Small intestine (tissue), 7 donors: ENCODE measurements at regions not wholly inside any gene's neighbourhood (a gene's known extent, or its start where the extent isn't known, plus 50 kb on each side); places are given as distances from the start of the nearest gene placed in this dataset.
"Not testable (repeated sequence)": the region's sequence is repeated elsewhere in the genome, so short reads cannot be mapped to it uniquely, and the experiment has no call there.

Experiments used
- DNase-seq, 2 donors: peaks; one replicate each; pipeline versions ENCODE4 v3.0.0 to v3.0.0-alpha.2; 2013
- FAIRE-seq: peaks from 2 replicates; lab custom pipeline; 2012; peaks lifted over from hg19 to GRCh38; lab: Jason Lieb, UNC
- H3K27ac ChIP-seq, 3 donors: one replicate each; pipeline ENCODE4 v1.5.1; 2013; ENCODE audit warnings: low read length in 2 of 3, mild to moderate bottlenecking in 2 of 3, control low read depth in 1 of 3, inconsistent platforms in 1 of 3, low read depth in 1 of 3, moderate library complexity in 1 of 3
- H3K27me3 ChIP-seq, 3 donors: one replicate each; pipeline ENCODE4 v1.6.1; 2013; ENCODE audit warnings: low read length in 3 of 3, inconsistent platforms in 1 of 3; ENCODE audit not compliant: control insufficient read depth in 3 of 3, insufficient read depth in 3 of 3
- H3K36me3 ChIP-seq, 3 donors: one replicate each; pipeline ENCODE4 v1.6.1; 2013; ENCODE audit warnings: low read length in 3 of 3, inconsistent platforms in 1 of 3, low read depth in 1 of 3, mild to moderate bottlenecking in 1 of 3, moderate library complexity in 1 of 3; ENCODE audit not compliant: control insufficient read depth in 3 of 3, insufficient read depth in 2 of 3
- H3K4me1 ChIP-seq, 3 donors: one replicate each; pipeline ENCODE4 v1.6.1; 2013; ENCODE audit warnings: low read length in 2 of 3, inconsistent platforms in 1 of 3, low read depth in 1 of 3, mild to moderate bottlenecking in 1 of 3, moderate library complexity in 1 of 3; ENCODE audit not compliant: control insufficient read depth in 3 of 3, insufficient read depth in 2 of 3
- H3K4me3 ChIP-seq, 3 donors: one replicate each; pipeline ENCODE4 v1.5.1; 2013; ENCODE audit warnings: low read length in 3 of 3, control low read depth in 1 of 3, inconsistent platforms in 1 of 3, low read depth in 1 of 3, mild to moderate bottlenecking in 1 of 3, moderate library complexity in 1 of 3
- H3K9me3 ChIP-seq, 2 donors: one replicate each; pipeline ENCODE4 v1.6.1; 2013; ENCODE audit warnings: low read depth in 1 of 2, low read length in 1 of 2; ENCODE audit not compliant: control insufficient read depth in 2 of 2, insufficient read depth in 1 of 2
- WGBS, 3 donors: extraction: QIAGEN DNeasy Blood & Tissue Kit; methylation state at CpG; one replicate each; pipeline ENCODE4 v1.1.7; 2013; 5-methylcytosine and 5-hydroxymethylcytosine counted together
- donor health status: healthy with polysubstance abuse.
- donor health status: control.
- donor health status: control.
- donor health status: Bipolar disorder and iron deficiency.
- donor health status: healthy.

GRCh38 chr9:64499541-64499940 is 785.5 kb downstream of the FOXD4L5 start:
- not testable (repeated sequence) for H3K36me3 ChIP-seq, H3K4me3 ChIP-seq, H3K27me3 ChIP-seq, DNase-seq, H3K9me3 ChIP-seq, FAIRE-seq, H3K27ac ChIP-seq, H3K4me1 ChIP-seq
- WGBS, 3 donors: 91 to 94% (median 91%) methylated on average over 12 to 16 of the region's 16 CpGs

DNA sequence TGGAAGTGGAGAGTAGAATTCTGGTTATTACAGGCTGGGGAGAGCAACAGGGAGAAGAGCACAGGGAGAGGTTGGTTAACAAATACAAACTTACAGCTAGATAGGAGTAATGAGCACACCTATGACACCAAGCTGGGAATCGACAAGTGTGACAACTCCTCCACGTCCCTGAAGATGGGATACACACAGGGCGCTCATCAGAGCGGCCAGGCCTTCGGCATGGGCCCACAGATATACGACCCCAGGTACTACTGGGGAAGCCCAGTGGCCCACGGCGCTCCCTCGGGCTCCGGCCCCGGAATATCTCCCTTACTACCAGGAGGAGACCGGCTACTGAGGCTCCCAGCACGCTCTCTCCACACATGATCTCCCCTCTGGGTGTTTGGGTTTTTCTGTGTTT is 786.6 kb downstream of the FOXD4L5 start:
- not testable (repeated sequence) for FAIRE-seq
- 84 to 90% (median 85%) methylated on average over 5 to 12 of the region's 13 CpGs for WGBS, 3 donors

GRCh38 chr9:64488544-64488943 is 796.5 kb downstream of the FOXD4L5 start:
- DNase-seq, H3K4me3 ChIP-seq, FAIRE-seq, H3K4me1 ChIP-seq, H3K27me3 ChIP-seq, H3K27ac ChIP-seq, H3K9me3 ChIP-seq, H3K36me3 ChIP-seq: not testable (repeated sequence)
- WGBS, 3 donors: 87 to 88% (median 88%) methylated on average over 32 of the region's 32 CpGs

More for the DNA sequence above, 786.6 kb downstream of the FOXD4L5 start:
- not testable (repeated sequence) for H3K9me3 ChIP-seq, H3K27me3 ChIP-seq, H3K4me1 ChIP-seq, H3K4me3 ChIP-seq, H3K27ac ChIP-seq, DNase-seq, H3K36me3 ChIP-seq

GRCh38 chr9:64486067-64486466 is 798.9 kb downstream of the FOXD4L5 start:
- not testable (repeated sequence) for FAIRE-seq, H3K9me3 ChIP-seq, H3K36me3 ChIP-seq, H3K27ac ChIP-seq, H3K4me1 ChIP-seq, DNase-seq, H3K27me3 ChIP-seq, H3K4me3 ChIP-seq
- 94 to 95% (median 95%) methylated on average over 7 to 9 of the region's 15 CpGs for WGBS, 3 donors

GRCh38 chr9:64479095-64479494 is 805.9 kb downstream of the FOXD4L5 start:
- H3K4me3 ChIP-seq, H3K27ac ChIP-seq, H3K4me1 ChIP-seq, H3K9me3 ChIP-seq, DNase-seq, H3K36me3 ChIP-seq, H3K27me3 ChIP-seq, FAIRE-seq: not testable (repeated sequence)
- 18 to 33% (median 33%) methylated on average over 3 of the region's 3 CpGs for WGBS, 3 donors

- FAIRE-seq, H3K4me3 ChIP-seq, H3K27me3 ChIP-seq, DNase-seq, H3K36me3 ChIP-seq, H3K4me1 ChIP-seq, H3K27ac ChIP-seq, H3K9me3 ChIP-seq: not testable (repeated sequence)
- 13 to 21% (median 13%) methylated on average over 1 of the region's 8 CpGs for WGBS, 3 donors
Observed at GRCh38 chr9:64468943-64469342, 816.1 kb downstream of the FOXD4L5 start.

DNA sequence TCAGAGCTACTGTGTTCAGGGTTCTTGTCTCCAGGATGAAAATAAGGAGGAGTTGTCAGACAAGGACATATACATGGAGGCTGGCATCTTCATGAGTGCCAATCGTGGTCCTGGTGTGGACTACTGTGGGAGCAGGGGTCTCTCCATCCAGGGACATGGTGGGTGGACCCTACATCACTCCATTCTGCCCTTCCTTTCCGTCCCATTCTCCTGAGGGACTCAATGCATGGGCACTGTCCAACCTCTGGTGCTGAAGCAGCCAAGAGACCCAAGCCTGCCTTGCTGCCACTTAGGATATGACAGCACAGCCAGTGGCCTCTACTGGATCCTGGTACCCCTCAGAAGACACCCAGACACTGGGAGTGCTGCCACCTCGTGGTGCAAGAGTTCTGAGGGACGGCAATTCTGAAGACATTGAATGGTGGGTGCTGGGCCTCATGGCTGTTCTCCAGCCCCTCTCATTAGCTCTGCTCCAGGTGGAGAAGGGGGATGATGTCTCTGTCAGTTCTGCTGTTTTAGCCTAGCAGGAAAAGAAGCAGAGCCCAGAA is 818.9 kb downstream of the FOXD4L5 start:
- not testable (repeated sequence) for DNase-seq, FAIRE-seq, H3K9me3 ChIP-seq, H3K4me1 ChIP-seq, H3K4me3 ChIP-seq, H3K27ac ChIP-seq, H3K27me3 ChIP-seq, H3K36me3 ChIP-seq
- WGBS, 3 donors: 30 to 43% (median 39%) methylated on average over 1 to 3 of the region's 4 CpGs

- not testable (repeated sequence) for H3K4me3 ChIP-seq
Observed at GRCh38 chr9:64461885-64462284, 823.1 kb downstream of the FOXD4L5 start.

GRCh38 chr9:64458642-64459041 is 826.4 kb downstream of the FOXD4L5 start:
- H3K27me3 ChIP-seq, H3K36me3 ChIP-seq, H3K4me3 ChIP-seq, DNase-seq, FAIRE-seq, H3K4me1 ChIP-seq, H3K27ac ChIP-seq, H3K9me3 ChIP-seq: not testable (repeated sequence)
- 40 to 73% (median 60%) methylated on average over 2 to 3 of the region's 3 CpGs for WGBS, 3 donors

More at GRCh38 chr9:64461885-64462284, 823.1 kb downstream of the FOXD4L5 start:
- not testable (repeated sequence) for H3K4me1 ChIP-seq, H3K36me3 ChIP-seq, FAIRE-seq, H3K9me3 ChIP-seq, H3K27ac ChIP-seq, H3K27me3 ChIP-seq, DNase-seq
- whole genome bisulfite sequencing, 3 donors: 0 to 100% methylated on average over 1 of the region's 5 CpGs; no CpG with 5 or more reads in 1 of the 3 donors
